Endothelial cell (in vitro differentiated cells): ENCODE measurements at regions not wholly inside any gene's neighbourhood (a gene's known extent, or its start where the extent isn't known, plus 50 kb on each side); places are given as distances from the start of the nearest gene placed in this dataset.

Source experiments
- DNase-seq: peaks from one replicate; pipeline ENCODE4 v3.0.0; 2021; ENCODE audit warnings: low spot score
- H3K27ac Mint-ChIP-seq: one replicate; pipeline ENCODE4 v1.8.0; 2021; ENCODE audit warnings: mixed read lengths, inconsistent platforms; ENCODE audit not compliant: unreplicated experiment
- H3K27me3 Mint-ChIP-seq: one replicate; pipeline ENCODE4 v1.8.0; 2021; ENCODE audit warnings: mild to moderate bottlenecking, moderate library complexity, mixed read lengths, inconsistent platforms; ENCODE audit not compliant: unreplicated experiment
- H3K36me3 Mint-ChIP-seq: one replicate; pipeline ENCODE4 v1.8.0; 2021; ENCODE audit warnings: mild to moderate bottlenecking, low read depth, mixed read lengths, inconsistent platforms; ENCODE audit not compliant: unreplicated experiment
- H3K4me1 Mint-ChIP-seq: one replicate; pipeline ENCODE4 v1.8.0; 2021; ENCODE audit warnings: mild to moderate bottlenecking, mixed read lengths, inconsistent platforms; ENCODE audit not compliant: unreplicated experiment
- H3K4me3 Mint-ChIP-seq: one replicate; pipeline ENCODE4 v1.8.0; 2021; ENCODE audit warnings: mild to moderate bottlenecking, mixed read lengths, inconsistent platforms; ENCODE audit not compliant: unreplicated experiment
- H3K9me3 Mint-ChIP-seq: one replicate; pipeline ENCODE4 v1.8.0; 2021; ENCODE audit warnings: mixed read lengths, inconsistent platforms; ENCODE audit not compliant: unreplicated experiment
- TF ChIP-seq, protein P1 (sequence below): fragments of 200-600 bp; sonication (generic); IDR thresholded peaks from one replicate; pipeline ENCODE4 v1.5.0; 2021; ENCODE audit warnings: antibody characterized with exemption; ENCODE audit not compliant: unreplicated experiment

DNA sequence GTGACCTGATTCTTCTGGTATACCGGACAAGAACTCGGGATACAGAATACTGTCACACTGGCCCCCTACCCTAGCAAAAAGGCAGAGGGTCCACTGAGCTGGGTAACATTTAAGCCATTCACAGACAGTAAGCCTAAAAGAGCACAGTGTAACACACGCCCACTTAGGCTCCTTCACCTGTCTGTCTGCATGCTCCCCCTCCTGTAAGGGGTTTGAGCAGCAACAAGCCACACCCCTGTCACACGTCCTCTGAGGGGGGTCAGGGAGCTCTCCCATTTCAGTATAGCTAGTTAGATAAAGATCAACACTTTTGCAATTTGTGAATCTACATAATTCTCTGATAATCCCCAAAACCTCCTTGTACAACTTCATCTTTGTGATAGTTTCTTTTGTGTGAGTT lies 586.3 kb upstream of the LMCD1 start:
- Mint-ChIP-seq H3K9me3 (no peaks in the 10 kb centered on the region), H3K36me3 (no peaks in the 10 kb centered on the region), H3K27me3 (peaks cover 2% of the 10 kb centered on the region), H3K4me3 (no peak overlapping the region), H3K4me1 (no peaks in the 10 kb centered on the region), H3K27ac (no peak overlapping the region)
- TF ChIP-seq, protein P1, sequence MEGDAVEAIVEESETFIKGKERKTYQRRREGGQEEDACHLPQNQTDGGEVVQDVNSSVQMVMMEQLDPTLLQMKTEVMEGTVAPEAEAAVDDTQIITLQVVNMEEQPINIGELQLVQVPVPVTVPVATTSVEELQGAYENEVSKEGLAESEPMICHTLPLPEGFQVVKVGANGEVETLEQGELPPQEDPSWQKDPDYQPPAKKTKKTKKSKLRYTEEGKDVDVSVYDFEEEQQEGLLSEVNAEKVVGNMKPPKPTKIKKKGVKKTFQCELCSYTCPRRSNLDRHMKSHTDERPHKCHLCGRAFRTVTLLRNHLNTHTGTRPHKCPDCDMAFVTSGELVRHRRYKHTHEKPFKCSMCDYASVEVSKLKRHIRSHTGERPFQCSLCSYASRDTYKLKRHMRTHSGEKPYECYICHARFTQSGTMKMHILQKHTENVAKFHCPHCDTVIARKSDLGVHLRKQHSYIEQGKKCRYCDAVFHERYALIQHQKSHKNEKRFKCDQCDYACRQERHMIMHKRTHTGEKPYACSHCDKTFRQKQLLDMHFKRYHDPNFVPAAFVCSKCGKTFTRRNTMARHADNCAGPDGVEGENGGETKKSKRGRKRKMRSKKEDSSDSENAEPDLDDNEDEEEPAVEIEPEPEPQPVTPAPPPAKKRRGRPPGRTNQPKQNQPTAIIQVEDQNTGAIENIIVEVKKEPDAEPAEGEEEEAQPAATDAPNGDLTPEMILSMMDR = no peak
- no peak for DNase-seq

- Mint-ChIP-seq H3K4me3 (no peak overlapping the region), H3K27me3 (no peaks in the 10 kb centered on the region), H3K9me3 (no peaks in the 10 kb centered on the region), H3K4me1 (no peaks in the 10 kb centered on the region), H3K36me3 (no peaks in the 10 kb centered on the region), H3K27ac (no peak overlapping the region)
- TF ChIP-seq, protein P1 = no peak
- no peak for DNase-seq
Measured at GRCh38 chr3:7917443-7918151, 584.0 kb upstream of the LMCD1 start.

- no peak overlapping the region for H3K4me3 Mint-ChIP-seq
- peaks cover 2% of the 10 kb centered on the region for H3K27me3 Mint-ChIP-seq
- no peaks in the 10 kb centered on the region for H3K4me1 Mint-ChIP-seq
- H3K27ac Mint-ChIP-seq = no peak overlapping the region
- no peak for DNase-seq
- no peaks in the 10 kb centered on the region for H3K9me3 Mint-ChIP-seq
- TF ChIP-seq, protein P1 = no peak
- H3K36me3 Mint-ChIP-seq = no peaks in the 10 kb centered on the region
Measured at GRCh38 chr3:7920211-7920610, 581.4 kb upstream of the LMCD1 start.

GRCh38 chr3:7924228-7924627 lies 577.4 kb upstream of the LMCD1 start:
- Mint-ChIP-seq H3K36me3 (no peaks in the 10 kb centered on the region), H3K27ac (no peak overlapping the region), H3K4me1 (peaks cover 7% of the 10 kb centered on the region), H3K4me3 (no peak overlapping the region), H3K27me3 (peaks cover 2% of the 10 kb centered on the region), H3K9me3 (no peaks in the 10 kb centered on the region)
- no peak for DNase-seq
- TF ChIP-seq, protein P1 = no peak

GRCh38 chr3:7927015-7927414 lies 574.6 kb upstream of the LMCD1 start:
- Mint-ChIP-seq H3K36me3 (no peaks in the 10 kb centered on the region), H3K4me3 (no peak overlapping the region), H3K27ac (no peak overlapping the region), H3K9me3 (no peaks in the 10 kb centered on the region), H3K27me3 (peaks cover 2% of the 10 kb centered on the region), H3K4me1 (peaks cover 7% of the 10 kb centered on the region)
- DNase-seq = no peak
- TF ChIP-seq, protein P1 = no peak
